HG03108 (cell line): ENCODE measurements at regions not wholly inside any gene's neighbourhood (a gene's known extent, or its start where the extent isn't known, plus 50 kb on each side); places are given as distances from the start of the nearest gene placed in this dataset.

Experiments used
- ATAC-seq: cut with Tn5 transposase; IDR thresholded peaks from one replicate; pipeline ENCODE4 v1.9.1; 2021; ENCODE audit warnings: moderate library complexity; ENCODE audit not compliant: unreplicated experiment

DNA sequence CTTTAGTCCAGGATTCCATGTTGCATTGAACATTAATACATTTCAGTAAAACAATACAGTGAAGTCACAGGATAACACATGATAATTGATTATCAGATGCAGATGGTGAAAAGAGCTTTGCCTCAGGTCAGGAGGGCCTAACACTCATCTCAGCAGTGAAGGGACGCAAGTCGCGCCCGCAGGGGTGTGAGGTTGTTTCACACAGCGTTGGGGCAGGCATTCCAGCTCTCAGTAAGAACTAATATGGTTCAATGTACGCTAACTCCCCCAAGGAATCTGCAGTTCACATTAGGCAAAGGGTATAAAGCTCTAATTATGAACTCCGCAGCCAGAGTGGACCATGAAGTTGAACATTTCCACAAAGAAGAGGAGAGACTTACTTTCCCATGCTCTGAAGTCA is 53.1 kb upstream of the ATL2 start:
- ATAC-seq = no peak

DNA sequence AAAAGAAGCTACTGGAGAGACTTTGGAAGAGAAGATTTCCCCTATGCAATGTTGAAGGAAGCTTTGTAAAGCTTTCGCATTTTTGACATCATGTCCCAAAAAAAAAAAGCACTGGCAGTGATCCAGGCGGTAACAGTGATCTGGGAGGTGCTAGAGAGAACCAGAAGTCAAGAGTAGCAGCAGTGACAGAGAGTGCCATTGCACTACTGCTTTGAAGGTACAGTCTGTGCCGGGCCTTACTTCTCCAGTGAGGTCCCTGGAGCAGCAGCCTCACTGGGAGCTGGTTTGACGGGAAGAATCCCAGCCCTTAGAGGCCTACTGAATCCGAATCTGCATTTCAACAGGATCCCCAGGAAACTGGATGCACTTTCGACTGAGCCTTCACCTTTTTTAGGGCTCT is 50.9 kb upstream of the ATL2 start:
- ATAC-seq = no peak

DNA sequence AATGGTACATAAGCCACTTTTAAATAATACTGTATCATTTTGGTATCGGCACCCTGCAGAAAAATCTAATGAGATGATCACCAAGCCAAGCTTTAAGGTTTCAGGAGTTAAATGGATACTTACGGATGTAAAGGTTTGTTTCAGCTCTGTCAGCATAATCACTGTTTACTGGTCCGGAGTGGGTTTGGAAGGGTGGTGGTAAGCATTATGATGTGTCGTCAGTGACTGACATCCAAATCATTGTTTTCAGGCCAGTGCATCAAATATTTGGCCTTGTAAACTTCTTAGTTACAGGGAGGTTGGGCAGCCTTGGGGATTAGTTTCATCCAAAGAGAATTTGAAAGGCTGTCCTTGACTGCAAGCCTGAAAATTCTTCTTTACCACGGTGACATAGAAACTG is 50.0 kb upstream of the ATL2 start:
- ATAC-seq = no peak
